Prostate gland (tissue), 2 donors: ENCODE measurements at regions not wholly inside any gene's neighbourhood (a gene's known extent, or its start where the extent isn't known, plus 50 kb on each side); places are given as distances from the start of the nearest gene placed in this dataset.

Source experiments
- CTCF ChIP-seq, 4 experiments: fragments of 200-600 bp in 2 of 4; fragments of 450-650 bp in 2 of 4; sonication (generic) in 2 of 4; IDR thresholded peaks; 1 replicate in 3 of 4; 2 replicates in 1 of 4; pipeline ENCODE4 v1.5.1; 2016 to 2019; ENCODE audit warnings: antibody characterized with exemption in 4 of 4, mild to moderate bottlenecking in 2 of 4, moderate library complexity in 2 of 4
- POLR2A ChIP-seq: fragments of 450-650 bp; IDR thresholded peaks from one replicate; pipeline ENCODE4 v1.6.1; 2016; ENCODE audit warnings: antibody characterized with exemption, mild to moderate bottlenecking
- POLR2AphosphoS5 ChIP-seq: sonication (generic); formaldehyde crosslinking; IDR thresholded peaks from one replicate; pipeline ENCODE4 v1.6.1; 2017; ENCODE audit warnings: antibody characterized with exemption

GRCh38 chr15:60204131-60204885, 193.5 kb downstream of the ANXA2 start:
- no peak for TF ChIP-seq POLR2A
- TF ChIP-seq CTCF (IDR thresholded peaks at IDR 0.05), result no peak
- TF ChIP-seq POLR2AphosphoS5, result no peak
